NCI-H2029 (cell line): ENCODE measurements at regions not wholly inside any gene's neighbourhood (a gene's known extent, or its start where the extent isn't known, plus 50 kb on each side); places are given as distances from the start of the nearest gene placed in this dataset.

Experiments used
- DNase-seq: peaks from one replicate; lab custom pipeline; 2025; lab: John Stamatoyannopoulos, UW

DNA sequence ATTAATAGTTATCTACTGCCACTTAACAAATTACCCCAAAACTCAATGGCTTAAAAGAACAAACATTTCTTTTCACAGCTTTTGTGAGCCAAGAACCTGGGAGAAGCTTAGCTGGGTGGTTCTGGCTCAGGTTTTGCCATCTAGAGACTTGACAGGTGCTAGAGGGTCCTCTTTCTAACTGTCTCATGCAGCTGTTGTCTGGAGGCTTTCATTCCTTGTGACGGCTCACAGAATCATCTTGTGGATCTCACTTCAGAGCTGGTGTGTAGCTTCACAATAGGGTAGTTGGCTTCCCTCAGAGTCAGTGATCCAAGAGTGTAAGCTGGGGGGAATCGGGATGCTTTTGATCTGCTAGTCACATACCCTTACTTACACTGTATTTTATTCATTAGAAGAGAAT, 81.2 kb upstream of the APC start:
- no peak for DNase-seq

DNA sequence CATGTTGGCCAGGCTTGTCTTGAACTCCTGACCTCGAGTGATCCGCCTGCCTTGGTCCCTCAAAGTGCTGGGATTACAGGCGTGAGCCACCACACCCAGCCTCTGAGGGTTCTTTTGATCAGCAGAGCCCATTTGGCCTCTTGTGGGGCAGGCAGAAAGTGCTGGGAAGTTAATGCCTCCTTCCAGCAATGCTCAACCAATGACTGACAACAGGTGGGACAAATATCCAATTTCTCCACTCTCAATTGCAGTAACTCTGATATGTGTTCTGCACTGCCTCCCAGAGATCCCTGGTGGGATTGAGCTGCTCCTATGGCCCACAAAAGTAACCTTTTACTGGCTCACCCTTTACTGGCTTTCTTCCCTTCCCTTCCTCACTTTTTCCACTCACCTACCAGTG, 79.9 kb upstream of the APC start:
- DNase-seq, result no peak

DNA sequence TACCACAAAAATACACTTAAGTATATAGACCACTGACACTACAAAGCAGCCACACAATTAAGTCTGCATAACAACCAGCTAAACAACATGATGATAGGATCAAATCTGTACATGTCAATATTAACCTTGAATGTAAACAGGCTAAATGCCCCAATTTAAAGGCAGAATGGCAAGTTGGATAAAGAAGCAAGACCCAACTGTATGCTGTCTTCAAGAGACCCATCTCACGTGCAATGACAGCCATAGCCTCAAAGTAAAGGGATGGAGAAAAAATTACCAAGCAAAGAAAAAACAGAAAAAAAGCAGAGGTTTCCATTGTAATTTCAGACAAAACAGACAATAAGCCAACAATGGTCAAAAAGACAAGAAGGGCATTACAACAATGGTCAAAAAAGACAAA, 77.3 kb upstream of the APC start:
- DNase-seq, result no peak

- DNase-seq, result no peak
Measured at GRCh38 chr5:112663146-112663545, 74.5 kb upstream of the APC start.

- no peak for DNase-seq
Measured at GRCh38 chr5:112668016-112668415, 69.7 kb upstream of the APC start.

GRCh38 chr5:112668911-112669310, 68.8 kb upstream of the APC start:
- no peak for DNase-seq

- no peak for DNase-seq
Measured at GRCh38 chr5:112669328-112669963, 68.2 kb upstream of the APC start.

- DNase-seq, result no peak
Measured at GRCh38 chr5:112671687-112672086, 66.0 kb upstream of the APC start.

- DNase-seq, result no peak
Measured at GRCh38 chr5:112681481-112681908, 56.2 kb upstream of the APC start.

GRCh38 chr5:112682621-112683061, 55.0 kb upstream of the APC start:
- DNase-seq, result no peak

DNA sequence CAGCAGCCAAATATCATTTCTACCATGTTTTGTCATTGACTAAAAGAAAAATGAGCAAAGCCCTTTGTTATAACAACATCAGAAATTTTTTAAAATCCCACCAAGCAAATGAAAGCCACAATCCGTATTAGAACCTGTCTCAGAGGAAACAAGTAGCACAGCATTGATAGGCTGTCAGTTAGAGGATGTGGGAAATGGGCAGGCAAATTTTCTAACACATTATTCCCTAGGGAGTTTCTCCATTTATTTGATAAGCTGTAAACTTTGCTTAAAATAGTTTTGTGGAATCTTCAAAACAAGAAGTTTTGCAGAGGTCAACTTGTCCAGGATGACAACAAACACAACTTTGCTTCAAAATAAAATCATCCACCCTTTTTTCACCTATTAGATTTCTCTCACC, 53.6 kb upstream of the APC start:
- no peak for DNase-seq

- DNase-seq, result no peak
Measured at GRCh38 chr5:112684737-112685136, 52.9 kb upstream of the APC start.

DNA sequence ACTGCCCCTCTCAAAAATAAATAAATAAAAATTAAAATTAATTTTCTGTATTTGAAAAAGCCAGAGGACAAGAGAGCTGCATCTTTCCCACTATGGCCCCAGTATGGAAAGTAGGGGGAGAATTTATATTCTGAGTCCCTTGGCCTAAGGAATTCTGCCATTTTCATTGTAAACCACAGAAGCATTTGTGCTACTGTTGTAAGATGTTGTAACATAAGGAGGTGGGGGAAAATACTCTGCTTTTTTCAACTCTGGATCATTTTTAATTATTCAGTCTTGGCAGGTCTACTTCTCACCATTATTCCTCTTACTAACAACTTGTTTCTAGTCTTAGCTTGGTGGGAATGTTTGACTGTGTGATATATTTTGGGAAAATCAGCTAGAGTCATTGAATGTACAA, 52.3 kb upstream of the APC start:
- DNase-seq, result no peak

GRCh38 chr5:112685931-112686330, 51.8 kb upstream of the APC start:
- DNase-seq, result no peak

DNA sequence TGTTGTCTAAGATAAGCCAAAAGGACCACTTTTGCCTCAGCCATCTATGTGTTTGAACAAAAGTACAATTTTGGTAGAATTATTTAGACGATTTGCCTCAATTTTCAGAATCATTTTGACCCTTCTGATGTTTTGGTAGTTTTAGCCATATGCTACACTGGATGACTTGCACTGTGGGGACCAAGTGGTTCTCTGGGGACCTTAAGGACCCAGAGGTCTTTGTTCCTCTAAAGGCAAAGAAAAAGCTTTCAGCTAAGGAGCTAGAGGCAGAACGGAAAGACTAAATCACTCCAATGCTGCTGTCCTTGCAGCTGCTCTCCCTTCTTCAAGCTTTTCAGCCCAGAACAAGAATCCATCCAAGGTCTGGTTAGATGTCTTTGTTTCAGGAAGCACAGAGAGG, 51.0 kb upstream of the APC start:
- no peak for DNase-seq

DNA sequence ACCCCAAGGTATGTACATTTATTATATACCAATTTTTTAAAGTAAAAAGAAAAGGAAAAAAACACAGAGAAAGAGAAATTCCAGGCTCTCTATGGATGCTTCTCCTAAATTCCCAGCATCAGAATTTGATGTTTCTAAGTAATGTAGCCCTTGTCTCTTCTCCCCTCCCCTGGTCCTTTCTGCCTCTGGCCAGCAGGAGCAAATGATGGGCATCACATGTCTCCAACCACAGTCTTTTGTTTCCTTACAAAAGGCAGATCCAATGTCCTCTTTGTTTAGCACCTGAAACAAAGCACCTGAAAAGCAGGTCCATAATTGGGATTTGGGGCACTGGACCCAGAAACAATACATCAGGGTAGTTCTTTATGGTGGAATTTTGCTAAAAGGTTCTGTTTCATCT, 50.4 kb upstream of the APC start:
- DNase-seq, result no peak
